HCT116 (cell line): ENCODE measurements at regions not wholly inside any gene's neighbourhood (a gene's known extent, or its start where the extent isn't known, plus 50 kb on each side); places are given as distances from the start of the nearest gene placed in this dataset.

Source experiments
- ATF3 ChIP-seq: IDR thresholded peaks from 2 replicates; pipeline ENCODE4 v1.6.1; 2012
- CEBPB ChIP-seq: IDR thresholded peaks from 2 replicates; pipeline ENCODE4 v1.6.1; 2012; ENCODE audit warnings: low read depth
- CTCF ChIP-seq, 3 experiments: fragments of 200-600 bp in 1 of 3; sonication (generic) in 1 of 3; IDR thresholded peaks in 2 of 3; conservative IDR thresholded peaks in 1 of 3; 2 replicates each; pipeline ENCODE4 v1.5.1; 2012 to 2017; ENCODE audit warnings: low read depth in 2 of 3, low read length in 2 of 3, antibody characterized with exemption in 1 of 3, borderline replicate concordance in 1 of 3, control low read depth in 1 of 3, mild to moderate bottlenecking in 1 of 3, mixed read lengths in 1 of 3, mixed run types in 1 of 3, moderate library complexity in 1 of 3; ENCODE audit not compliant: insufficient read depth in 1 of 3
- JUND ChIP-seq: IDR thresholded peaks from 2 replicates; pipeline ENCODE4 v1.6.1; 2012
- POLR2A ChIP-seq: IDR thresholded peaks from 2 replicates; pipeline ENCODE4 v1.7.0; 2011; ENCODE audit warnings: borderline replicate concordance; ENCODE audit not compliant: insufficient read depth, insufficient read length; ENCODE audit errors: extremely low read depth
- SP1 ChIP-seq: IDR thresholded peaks from 2 replicates; pipeline ENCODE4 v1.6.1; 2012; ENCODE audit warnings: low read depth
- YY1 ChIP-seq: IDR thresholded peaks from 2 replicates; pipeline ENCODE4 v1.6.1; 2011; ENCODE audit warnings: low read length, low read depth, moderate library complexity, mild to moderate bottlenecking; ENCODE audit not compliant: insufficient replicate concordance; ENCODE audit errors: extremely low read depth
- ZNF274 ChIP-seq: fragments of 200-500 bp; sonication (Bioruptor generic); IDR thresholded peaks from 2 replicates; pipeline ENCODE4 v1.6.1; 2014; ENCODE audit warnings: mild to moderate bottlenecking, low read depth, low read length, inconsistent platforms
- TF ChIP-seq, protein P1 (sequence below): IDR thresholded peaks from 2 replicates; pipeline ENCODE4 v1.6.1; 2011; ENCODE audit warnings: mild to moderate bottlenecking, low read length, moderate library complexity; ENCODE audit not compliant: insufficient replicate concordance; ENCODE audit errors: extremely low read depth
- TF ChIP-seq, protein P2 (sequence below): IDR thresholded peaks from 2 replicates; pipeline ENCODE4 v1.6.1; 2012

DNA sequence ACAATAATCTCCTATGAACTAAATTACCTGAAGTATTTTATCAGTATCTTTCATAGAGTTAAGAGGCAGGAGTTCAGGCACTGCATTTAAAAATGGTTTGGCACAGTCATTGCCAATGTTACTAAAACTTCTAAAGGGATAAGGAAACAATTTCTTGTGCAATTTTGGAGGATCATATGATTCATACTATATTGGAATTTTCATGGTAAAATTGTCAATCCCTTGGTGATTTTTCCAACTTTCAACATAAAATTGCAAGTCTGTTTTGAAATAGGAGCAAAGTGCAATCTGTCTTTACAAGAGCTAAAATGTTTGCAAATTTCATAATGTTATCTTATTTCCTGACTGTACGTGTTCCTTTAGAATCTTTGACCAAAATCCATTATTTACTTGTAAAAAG, 211.1 kb downstream of the DMRTA1 start:
- TF ChIP-seq ATF3 (no peak), CTCF (IDR thresholded peaks at IDR 0.05 in 2 of 3, conservative IDR thresholded peaks at IDR 0.05 in 1 of 3; ENCODE audit: borderline replicate concordance in 1 of 3, insufficient read depth in 1 of 3, low read depth in 2 of 3, low read length in 2 of 3) (no peak), JUND (no peak), ZNF274 (no peak), CEBPB (no peak), POLR2A (no peak), YY1 (no peak), SP1 (no peak)
- TF ChIP-seq, protein P1, sequence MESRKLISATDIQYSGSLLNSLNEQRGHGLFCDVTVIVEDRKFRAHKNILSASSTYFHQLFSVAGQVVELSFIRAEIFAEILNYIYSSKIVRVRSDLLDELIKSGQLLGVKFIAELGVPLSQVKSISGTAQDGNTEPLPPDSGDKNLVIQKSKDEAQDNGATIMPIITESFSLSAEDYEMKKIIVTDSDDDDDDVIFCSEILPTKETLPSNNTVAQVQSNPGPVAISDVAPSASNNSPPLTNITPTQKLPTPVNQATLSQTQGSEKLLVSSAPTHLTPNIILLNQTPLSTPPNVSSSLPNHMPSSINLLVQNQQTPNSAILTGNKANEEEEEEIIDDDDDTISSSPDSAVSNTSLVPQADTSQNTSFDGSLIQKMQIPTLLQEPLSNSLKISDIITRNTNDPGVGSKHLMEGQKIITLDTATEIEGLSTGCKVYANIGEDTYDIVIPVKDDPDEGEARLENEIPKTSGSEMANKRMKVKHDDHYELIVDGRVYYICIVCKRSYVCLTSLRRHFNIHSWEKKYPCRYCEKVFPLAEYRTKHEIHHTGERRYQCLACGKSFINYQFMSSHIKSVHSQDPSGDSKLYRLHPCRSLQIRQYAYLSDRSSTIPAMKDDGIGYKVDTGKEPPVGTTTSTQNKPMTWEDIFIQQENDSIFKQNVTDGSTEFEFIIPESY = no peak
- TF ChIP-seq, protein P2, sequence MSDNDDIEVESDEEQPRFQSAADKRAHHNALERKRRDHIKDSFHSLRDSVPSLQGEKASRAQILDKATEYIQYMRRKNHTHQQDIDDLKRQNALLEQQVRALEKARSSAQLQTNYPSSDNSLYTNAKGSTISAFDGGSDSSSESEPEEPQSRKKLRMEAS = no peak
